GM18498 (cell line): ENCODE measurements at regions not wholly inside any gene's neighbourhood (a gene's known extent, or its start where the extent isn't known, plus 50 kb on each side); places are given as distances from the start of the nearest gene placed in this dataset.
"Not testable (repeated sequence)": the region's sequence is repeated elsewhere in the genome, so short reads cannot be mapped to it uniquely, and the experiment has no call there.

Source experiments
- ATAC-seq: cut with Tn5 transposase; IDR thresholded peaks from one replicate; pipeline ENCODE4 v1.9.1; 2021; ENCODE audit warnings: mild to moderate bottlenecking, moderate library complexity; ENCODE audit not compliant: unreplicated experiment

DNA sequence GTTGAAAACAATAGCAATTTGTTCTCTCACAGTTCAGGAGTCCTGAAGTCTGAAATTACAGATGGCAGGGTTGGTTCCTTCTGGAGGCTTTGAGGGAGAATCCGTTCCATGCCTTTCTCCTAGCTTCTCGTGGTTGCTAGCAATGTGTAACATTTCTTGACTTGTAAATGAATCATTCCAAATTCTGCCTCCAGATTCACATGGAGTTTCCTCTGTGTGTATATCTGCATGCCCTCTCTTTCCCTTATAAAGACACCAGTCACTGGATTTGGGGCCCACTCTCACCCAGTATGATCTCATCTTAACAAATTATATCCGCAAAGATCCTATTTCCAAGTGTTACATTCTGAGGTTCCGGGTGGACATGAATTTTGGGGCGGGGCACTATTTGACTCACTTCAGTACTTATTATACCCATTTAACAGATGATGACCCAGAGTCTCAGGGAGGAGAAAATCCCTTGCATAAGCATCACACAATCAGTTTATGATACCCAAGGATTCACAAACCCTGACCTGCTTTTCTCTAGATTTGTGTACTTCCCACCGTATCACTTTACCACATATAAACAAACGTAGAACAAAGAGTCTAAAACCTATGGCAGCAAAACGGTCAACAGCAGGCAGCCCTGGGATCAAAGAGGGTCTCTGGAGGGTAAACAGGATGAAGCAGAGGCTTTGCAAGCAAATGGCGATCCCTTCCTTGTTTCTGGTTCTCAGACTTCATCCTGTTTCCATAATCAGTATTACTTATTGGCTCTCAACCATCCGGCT, 93.7 kb downstream of the C9orf152 start:
- ATAC-seq = no peak

DNA sequence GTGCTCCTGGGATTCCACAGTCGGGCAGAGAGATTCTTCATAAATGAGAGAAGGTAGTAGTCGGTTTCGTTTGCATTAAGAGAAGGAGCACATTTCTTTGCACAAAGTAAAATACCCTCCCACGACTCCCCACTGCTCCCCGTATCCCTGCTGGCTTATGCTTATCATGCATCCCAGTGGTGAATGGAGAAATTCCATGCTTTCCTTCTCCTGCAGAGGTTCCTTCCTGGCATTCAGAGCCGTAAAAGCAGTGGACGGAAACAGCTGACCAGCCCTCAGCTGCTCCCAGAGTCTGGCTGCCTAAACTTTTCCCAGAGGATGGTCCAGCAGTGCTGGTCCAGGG, 93.1 kb downstream of the C9orf152 start:
- no peak for ATAC-seq

GRCh38 chr9:110115341-110115820, 92.6 kb downstream of the C9orf152 start:
- ATAC-seq = no peak

DNA sequence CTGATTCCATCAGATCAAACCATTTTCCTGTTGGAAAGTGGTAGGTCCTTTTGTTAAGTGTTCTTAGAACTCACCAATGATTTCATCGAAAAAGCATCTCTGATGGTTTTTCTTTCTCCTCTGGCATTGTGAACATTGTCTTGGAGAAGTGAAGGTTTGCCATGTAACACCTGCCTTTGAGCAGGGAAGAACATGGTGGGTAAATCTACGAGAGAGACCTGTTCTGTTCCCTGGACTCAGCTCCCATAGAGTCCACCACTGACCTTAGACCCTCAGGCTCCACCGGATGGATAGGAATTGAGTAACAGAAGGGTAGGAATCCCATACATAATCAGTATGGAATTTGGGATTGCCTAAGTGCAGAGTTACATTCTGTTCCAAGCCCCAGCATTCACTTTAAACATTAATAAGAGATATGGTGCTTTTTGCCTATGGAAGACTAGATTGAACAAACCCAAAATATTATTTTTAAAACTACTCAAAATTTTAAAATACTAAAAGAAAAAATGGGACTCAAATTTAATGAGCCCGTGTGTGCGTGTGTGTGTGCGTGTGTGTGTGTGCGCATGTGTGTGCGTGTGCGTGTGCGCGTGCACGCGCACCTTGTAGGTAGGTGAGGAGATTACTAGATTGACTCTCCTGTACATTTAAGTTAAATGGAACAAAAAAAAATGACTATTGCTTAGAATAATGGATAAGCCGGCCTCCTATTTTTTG, 92.0 kb downstream of the C9orf152 start:
- ATAC-seq = no peak

DNA sequence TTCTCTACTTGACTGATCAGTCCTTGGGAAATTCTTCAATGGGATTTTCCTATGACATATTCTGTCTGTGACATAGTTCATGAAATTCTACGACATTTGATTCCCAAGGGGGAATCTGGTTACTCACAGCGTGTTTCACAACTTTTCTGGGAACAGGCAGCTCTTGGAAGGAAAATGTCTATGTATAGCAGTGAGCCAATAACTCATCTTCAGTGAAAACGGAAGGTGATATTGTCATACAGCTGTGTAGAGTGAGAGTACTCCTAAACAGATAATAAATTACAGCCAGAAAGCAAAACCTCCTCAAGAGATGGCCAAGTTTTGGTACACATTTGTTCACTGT, 91.4 kb downstream of the C9orf152 start:
- no peak for ATAC-seq

DNA sequence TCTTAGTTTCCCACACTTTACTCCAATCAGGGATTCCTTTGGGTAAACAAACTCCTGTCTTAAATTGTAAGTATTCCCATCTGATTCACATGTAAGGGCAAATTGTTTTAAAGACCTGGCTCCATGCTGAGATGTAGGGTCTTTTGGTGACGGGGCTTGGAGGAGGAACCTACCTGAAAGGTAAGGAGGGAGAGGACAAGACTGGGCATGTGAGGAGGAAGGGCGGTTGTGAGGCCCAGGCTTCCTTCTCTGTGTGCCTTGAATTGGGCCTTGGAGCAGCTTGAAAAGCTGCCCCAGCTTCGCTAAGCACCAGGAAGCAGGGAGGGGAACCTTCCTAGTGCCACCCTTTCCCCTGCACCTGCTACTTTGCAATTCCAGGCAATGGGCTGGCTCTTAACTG, 86.8 kb downstream of the C9orf152 start:
- no peak for ATAC-seq

GRCh38 chr9:110123341-110124095, 84.4 kb downstream of the C9orf152 start:
- ATAC-seq = no peak

- ATAC-seq = no peak
Measured at GRCh38 chr9:110124439-110124838, 83.5 kb downstream of the C9orf152 start.

GRCh38 chr9:110125207-110125751, 82.7 kb downstream of the C9orf152 start:
- no peak for ATAC-seq

DNA sequence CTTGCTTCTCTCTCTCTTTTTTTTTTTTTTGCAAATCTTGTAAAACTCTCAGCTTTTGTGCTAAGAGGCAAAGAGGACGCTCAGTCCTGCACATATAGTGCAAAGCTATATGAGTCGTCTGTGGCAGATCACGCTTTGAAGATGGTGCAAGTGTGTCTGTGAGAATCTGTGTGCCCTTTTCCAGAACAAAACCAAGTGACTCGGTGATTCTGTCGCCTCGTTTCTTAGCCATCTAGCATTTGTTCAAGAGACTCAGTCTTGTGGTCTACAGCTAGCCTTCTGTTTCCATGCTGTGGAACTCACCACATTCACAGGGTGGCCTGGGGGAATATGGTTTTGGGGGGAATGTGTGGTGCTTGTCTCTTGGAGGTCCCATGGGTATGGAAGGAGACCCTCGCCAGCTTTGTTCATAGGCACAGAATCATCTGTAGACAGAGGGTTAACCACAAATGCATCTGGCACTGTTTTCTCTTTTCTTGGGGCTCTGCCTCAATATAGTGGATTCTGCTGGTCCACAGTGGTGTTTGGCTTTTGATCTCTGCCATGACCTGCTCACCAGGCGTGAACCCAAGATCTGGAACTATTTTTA, 82.1 kb downstream of the C9orf152 start:
- ATAC-seq = no peak

DNA sequence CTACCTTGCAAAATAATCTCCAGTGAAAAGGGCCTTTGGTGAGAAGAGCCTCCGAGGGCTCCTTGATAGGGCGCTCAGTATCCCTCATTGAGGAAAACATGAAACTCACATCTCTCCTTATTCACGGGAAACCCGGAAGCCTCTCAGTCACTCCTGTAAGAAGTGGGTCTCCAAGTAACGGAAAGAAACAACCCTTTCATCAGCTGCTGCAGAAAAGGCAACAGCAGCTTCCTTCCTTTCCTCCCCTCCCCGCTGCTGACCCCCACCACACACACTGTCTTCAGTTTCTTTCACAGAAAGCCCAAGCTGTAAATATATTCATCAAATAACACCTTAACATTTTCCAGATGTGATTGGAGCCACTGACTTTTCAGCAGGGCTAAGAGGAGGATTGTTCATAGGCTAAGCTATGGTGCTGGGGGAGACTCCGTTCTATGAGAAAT, 81.4 kb downstream of the C9orf152 start:
- ATAC-seq = no peak

GRCh38 chr9:110126986-110127864, 80.7 kb downstream of the C9orf152 start:
- ATAC-seq = no peak

- ATAC-seq = peak; percentile 66
Measured at GRCh38 chr9:110128664-110129329, 79.2 kb downstream of the C9orf152 start.

- no peak for ATAC-seq
Measured at GRCh38 chr9:110129425-110129824, 78.5 kb downstream of the C9orf152 start.

DNA sequence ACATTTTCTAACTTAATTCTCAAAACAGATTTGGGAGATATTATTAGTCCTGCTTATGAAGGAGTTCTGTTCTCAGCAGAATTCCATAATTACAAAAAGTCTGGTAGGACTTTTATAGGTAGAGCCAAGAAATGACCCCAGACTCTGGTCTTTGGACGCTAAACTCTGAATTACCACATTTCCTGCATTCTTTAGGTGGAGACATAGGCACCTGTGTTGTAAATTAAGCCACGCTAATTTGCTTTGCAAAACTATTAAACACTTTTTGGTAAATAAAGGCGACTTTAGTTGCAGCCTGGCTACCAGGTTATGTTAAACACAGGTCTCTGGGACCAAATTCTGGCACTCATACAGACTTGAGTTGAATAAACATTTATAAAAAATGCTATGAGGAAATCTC, 77.7 kb downstream of the C9orf152 start:
- no peak for ATAC-seq

GRCh38 chr9:110130791-110131416, 77.1 kb downstream of the C9orf152 start:
- no peak for ATAC-seq

DNA sequence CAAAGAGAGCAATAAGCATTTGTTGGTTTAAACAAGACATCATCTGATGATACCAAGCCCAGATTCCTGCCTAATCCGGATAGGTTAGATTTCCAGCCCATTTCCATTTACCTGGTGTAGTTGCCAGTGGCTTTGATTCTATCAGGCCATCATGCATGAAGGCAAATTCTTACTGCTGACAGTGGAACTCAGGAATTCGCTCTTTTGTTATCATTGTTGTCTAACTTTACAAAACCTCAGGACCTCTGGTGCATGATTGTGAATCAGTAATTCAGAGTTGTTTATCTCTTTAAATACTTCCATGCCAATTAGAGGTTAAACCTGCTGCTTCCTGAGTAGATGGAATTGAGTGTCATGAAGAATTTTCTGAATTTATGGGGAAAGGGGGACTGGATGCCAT, 76.5 kb downstream of the C9orf152 start:
- no peak for ATAC-seq

DNA sequence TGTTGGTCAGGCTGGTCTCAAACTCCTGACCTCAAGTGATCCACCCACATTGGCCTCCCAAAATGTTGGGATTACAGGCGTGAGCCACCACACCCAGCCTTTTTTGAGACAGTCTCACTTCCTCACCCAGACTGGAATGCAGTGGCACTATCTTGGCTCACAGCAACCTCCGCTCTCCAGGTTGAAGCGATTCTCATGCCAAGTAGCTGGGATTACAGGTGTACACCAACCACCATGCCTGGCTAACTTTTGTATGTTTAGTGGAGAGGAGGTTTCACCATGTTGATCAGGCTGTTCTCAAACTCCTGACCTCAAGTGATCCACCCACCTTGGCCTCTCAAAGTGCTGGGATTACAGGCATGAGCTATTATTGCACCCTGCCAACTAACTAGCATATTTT, 75.4 kb downstream of the C9orf152 start:
- not testable (repeated sequence) for ATAC-seq

DNA sequence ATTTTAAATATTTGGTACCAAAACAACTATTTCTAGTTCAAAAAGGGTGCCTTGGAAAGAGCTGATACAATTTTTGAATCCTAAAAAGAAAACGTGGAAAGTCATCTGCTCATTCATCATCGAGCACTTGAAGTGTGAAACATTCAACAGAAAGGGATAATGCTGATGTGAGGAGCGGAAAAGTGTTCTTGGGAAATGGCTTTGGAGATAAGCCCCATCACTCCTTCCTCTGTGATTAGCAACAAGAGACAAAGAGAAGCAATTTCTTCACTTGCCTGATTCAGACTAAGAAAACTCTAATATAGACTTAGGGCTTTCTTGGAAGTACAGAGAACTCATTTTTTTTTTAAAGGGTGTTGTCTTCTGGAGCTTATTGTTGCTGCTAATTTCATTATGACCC, 74.9 kb downstream of the C9orf152 start:
- no peak for ATAC-seq
